ENCODE measurements at regions not wholly inside any gene's neighbourhood (a gene's known extent, or its start where the extent isn't known, plus 50 kb on each side); places are given as distances from the start of the nearest gene placed in this dataset.

DNA sequence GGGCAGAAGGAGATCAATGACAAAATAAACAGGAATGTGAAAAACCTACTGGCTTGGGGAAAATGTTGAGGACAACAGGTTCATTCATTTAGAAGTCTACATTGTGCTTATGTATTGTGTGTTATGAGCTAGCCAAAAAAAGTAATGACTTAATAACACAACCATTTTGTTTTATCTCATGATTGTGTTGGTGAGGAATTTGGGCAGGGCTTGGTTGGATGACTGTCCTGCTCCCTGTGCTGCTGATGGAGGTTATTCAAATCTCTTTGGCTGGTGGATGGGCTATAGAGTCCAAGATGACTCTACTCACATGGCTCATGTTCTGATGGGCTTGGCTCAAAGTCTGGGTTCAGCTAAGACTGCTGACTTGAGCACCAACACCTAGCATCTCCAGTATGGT lies 116.3 kb downstream of the HS3ST1 start:
- TF ChIP-seq POLR2AphosphoS5 (IDR thresholded peaks at IDR 0.05; ENCODE audit: insufficient read depth in 1 of 2, low read depth in 1 of 2), result no peak
- TF ChIP-seq, protein P1, sequence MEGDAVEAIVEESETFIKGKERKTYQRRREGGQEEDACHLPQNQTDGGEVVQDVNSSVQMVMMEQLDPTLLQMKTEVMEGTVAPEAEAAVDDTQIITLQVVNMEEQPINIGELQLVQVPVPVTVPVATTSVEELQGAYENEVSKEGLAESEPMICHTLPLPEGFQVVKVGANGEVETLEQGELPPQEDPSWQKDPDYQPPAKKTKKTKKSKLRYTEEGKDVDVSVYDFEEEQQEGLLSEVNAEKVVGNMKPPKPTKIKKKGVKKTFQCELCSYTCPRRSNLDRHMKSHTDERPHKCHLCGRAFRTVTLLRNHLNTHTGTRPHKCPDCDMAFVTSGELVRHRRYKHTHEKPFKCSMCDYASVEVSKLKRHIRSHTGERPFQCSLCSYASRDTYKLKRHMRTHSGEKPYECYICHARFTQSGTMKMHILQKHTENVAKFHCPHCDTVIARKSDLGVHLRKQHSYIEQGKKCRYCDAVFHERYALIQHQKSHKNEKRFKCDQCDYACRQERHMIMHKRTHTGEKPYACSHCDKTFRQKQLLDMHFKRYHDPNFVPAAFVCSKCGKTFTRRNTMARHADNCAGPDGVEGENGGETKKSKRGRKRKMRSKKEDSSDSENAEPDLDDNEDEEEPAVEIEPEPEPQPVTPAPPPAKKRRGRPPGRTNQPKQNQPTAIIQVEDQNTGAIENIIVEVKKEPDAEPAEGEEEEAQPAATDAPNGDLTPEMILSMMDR (IDR thresholded peaks at IDR 0.05), result no peak
- TF ChIP-seq POLR2A (IDR thresholded peaks at IDR 0.05), result no peak
- no peaks in the 10 kb centered on the region for H3K9me3 ChIP-seq
- H3K36me3 ChIP-seq, result no peaks in the 10 kb centered on the region
- H3K27ac ChIP-seq, result no peak overlapping the region
- no peaks in the 10 kb centered on the region for H3K4me1 ChIP-seq
- H3K27me3 ChIP-seq, result no peaks in the 10 kb centered on the region
- no peak overlapping the region for H3K4me3 ChIP-seq
- intact Hi-C loops (cut with DNase I), result no loop called here
- DNase-seq (ENCODE audit: extremely low spot score in 2 of 2), result no peak

DNA sequence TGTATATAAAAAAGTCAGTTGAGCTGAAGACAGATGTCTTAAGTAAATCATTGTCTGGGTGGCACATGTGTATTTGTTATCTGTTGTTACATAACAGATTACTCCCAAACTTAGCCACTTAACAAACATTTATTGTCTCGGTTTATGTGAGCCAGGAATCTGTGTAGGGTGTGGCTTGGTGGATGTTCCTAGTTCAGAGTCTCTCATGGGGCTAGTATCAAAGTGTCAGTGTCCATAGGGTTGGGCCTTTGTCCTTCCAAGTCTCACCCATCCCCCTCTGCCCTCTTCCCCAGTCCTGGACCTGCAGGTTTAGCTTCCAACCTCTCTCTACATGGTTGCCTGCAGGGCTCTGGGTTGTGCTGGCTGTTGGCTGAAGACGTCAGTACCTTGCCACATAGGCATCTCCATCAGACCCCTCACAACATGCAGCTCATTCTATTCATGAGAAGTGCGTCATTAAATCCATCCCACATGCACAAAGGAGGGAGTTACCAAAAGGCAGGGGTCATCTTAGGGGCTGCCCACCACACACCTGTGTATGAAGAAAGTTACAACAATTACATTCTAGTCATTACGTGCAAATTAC lies 127.5 kb downstream of the HS3ST1 start:
- no peak overlapping the region for H3K4me3 ChIP-seq
- H3K36me3 ChIP-seq, result no peaks in the 10 kb centered on the region
- no peaks in the 10 kb centered on the region for H3K9me3 ChIP-seq
- H3K4me1 ChIP-seq, result no peaks in the 10 kb centered on the region
- no peaks in the 10 kb centered on the region for H3K27me3 ChIP-seq
- no peak for DNase-seq (ENCODE audit: extremely low spot score in 2 of 2)
- H3K27ac ChIP-seq, result no peak overlapping the region
- intact Hi-C loops (cut with DNase I), result no loop called here
- TF ChIP-seq POLR2AphosphoS5 (IDR thresholded peaks at IDR 0.05; ENCODE audit: insufficient read depth in 1 of 2, low read depth in 1 of 2) (no peak), POLR2A (IDR thresholded peaks at IDR 0.05) (no peak)
- TF ChIP-seq, protein P1 (IDR thresholded peaks at IDR 0.05), result no peak

DNA sequence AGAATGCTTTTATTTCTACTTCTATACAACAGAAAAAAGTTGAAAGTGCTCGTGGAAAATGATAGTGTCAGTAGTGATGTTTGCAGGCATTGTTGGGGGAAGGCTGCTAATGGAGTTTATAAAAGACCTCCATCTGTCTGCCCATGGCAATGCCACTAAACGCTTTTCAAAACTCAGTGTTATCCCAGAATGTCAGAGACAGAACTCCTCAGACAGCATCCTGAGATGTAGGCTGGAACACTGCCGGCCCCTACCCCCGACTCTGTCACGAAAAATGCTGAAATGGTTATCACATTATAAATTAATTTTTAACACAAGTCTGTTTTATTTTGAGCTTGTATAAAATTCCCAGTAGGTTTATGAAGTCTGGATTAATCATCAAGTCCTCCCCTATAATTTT lies 128.9 kb downstream of the HS3ST1 start:
- TF ChIP-seq, protein P1 (IDR thresholded peaks at IDR 0.05), result no peak
- TF ChIP-seq POLR2A (IDR thresholded peaks at IDR 0.05), result no peak
- no peak for TF ChIP-seq POLR2AphosphoS5 (IDR thresholded peaks at IDR 0.05; ENCODE audit: insufficient read depth in 1 of 2, low read depth in 1 of 2)
- H3K4me1 ChIP-seq, result no peaks in the 10 kb centered on the region
- no peak overlapping the region for H3K27ac ChIP-seq
- no peaks in the 10 kb centered on the region for H3K27me3 ChIP-seq
- intact Hi-C loops (cut with DNase I), result no loop called here
- no peak for DNase-seq (ENCODE audit: extremely low spot score in 2 of 2)
- no peak overlapping the region for H3K4me3 ChIP-seq
- H3K36me3 ChIP-seq, result no peaks in the 10 kb centered on the region
- no peaks in the 10 kb centered on the region for H3K9me3 ChIP-seq

DNA sequence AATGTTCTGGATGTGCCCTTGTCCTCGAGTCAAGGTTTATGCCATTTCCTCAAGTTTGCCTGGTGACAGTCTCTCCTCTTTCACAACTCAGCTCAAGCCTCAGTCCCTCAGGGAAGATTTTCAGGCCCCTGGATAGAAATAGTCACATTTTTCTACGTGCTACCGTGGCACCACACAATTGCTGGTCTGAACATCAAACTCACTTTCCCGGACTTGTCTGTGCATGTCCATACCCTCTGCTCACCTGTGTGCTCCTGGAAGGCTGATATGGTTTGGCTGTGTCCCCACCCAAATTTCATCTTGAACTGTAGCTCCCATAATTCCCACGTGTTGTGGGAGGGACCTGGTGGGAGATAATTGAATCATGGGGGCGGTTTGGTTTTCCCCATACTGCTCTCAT lies 129.7 kb downstream of the HS3ST1 start:
- no peak for DNase-seq (ENCODE audit: extremely low spot score in 2 of 2)
- no peaks in the 10 kb centered on the region for H3K4me1 ChIP-seq
- TF ChIP-seq, protein P1 (IDR thresholded peaks at IDR 0.05), result no peak
- intact Hi-C loops (cut with DNase I), result no loop called here
- H3K27me3 ChIP-seq, result no peaks in the 10 kb centered on the region
- no peak overlapping the region for H3K27ac ChIP-seq
- H3K4me3 ChIP-seq, result no peak overlapping the region
- no peaks in the 10 kb centered on the region for H3K36me3 ChIP-seq
- H3K9me3 ChIP-seq, result no peaks in the 10 kb centered on the region

DNA sequence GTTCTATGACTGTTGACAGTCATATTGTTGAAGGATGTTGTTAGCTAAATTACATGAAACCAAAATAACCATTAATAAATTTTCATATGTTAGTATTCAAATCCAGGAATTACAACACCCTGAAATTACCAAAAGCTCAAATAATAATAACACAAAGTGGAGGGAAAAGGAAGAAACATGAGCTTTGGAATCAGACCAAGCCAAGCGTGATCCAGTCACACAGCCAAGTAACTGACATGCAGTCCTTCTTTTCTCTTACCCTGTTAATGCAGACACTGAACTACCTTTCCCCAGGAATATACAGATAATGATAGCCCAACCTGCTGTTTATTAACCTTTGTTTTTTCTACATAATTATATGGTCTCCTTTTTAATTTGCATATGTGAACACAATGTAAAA lies 130.2 kb downstream of the HS3ST1 start:
- Histone ChIP-seq H3K27ac (no peak overlapping the region), H3K4me3 (no peak overlapping the region), H3K27me3 (no peaks in the 10 kb centered on the region), H3K4me1 (no peaks in the 10 kb centered on the region), H3K9me3 (no peaks in the 10 kb centered on the region), H3K36me3 (no peaks in the 10 kb centered on the region)
- DNase-seq (ENCODE audit: extremely low spot score in 2 of 2), result no peak
- TF ChIP-seq POLR2AphosphoS5 (IDR thresholded peaks at IDR 0.05; ENCODE audit: insufficient read depth in 1 of 2, low read depth in 1 of 2) (no peak), POLR2A (IDR thresholded peaks at IDR 0.05) (no peak)
- TF ChIP-seq, protein P1 (IDR thresholded peaks at IDR 0.05), result no peak
- intact Hi-C loops (cut with DNase I), result no loop called here
